ENCODE measurements at regions not wholly inside any gene's neighbourhood (a gene's known extent, or its start where the extent isn't known, plus 50 kb on each side); places are given as distances from the start of the nearest gene placed in this dataset.
"Not testable (repeated sequence)": the region's sequence is repeated elsewhere in the genome, so short reads cannot be mapped to it uniquely, and the experiment has no call there.

GRCh38 chr6:86872810-86873209 is 64.5 kb upstream of the HTR1E start:
- DNase-seq: not testable (repeated sequence)

- no peak for DNase-seq
These were observed 65.6 kb upstream of the HTR1E start for GRCh38 chr6:86871681-86872080.

GRCh38 chr6:86869500-86869899 is 67.8 kb upstream of the HTR1E start:
- DNase-seq: no peak

- no peak for DNase-seq
These were observed 77.8 kb upstream of the HTR1E start for GRCh38 chr6:86859513-86859912.

GRCh38 chr6:86858970-86859369 is 78.4 kb upstream of the HTR1E start:
- DNase-seq: no peak

GRCh38 chr6:86857783-86858182 is 79.5 kb upstream of the HTR1E start:
- DNase-seq: no peak

GRCh38 chr6:86856937-86857563 is 80.3 kb upstream of the HTR1E start:
- peak; percentile 17 to 29 for DNase-seq

- no peak for DNase-seq
These were observed 80.9 kb upstream of the HTR1E start for GRCh38 chr6:86856379-86856778.

GRCh38 chr6:86848986-86849385 is 88.3 kb upstream of the HTR1E start:
- DNase-seq: no peak

- no peak for DNase-seq
These were observed 104.6 kb upstream of the HTR1E start for GRCh38 chr6:86832686-86833085.

GRCh38 chr6:86825436-86825835 is 111.9 kb upstream of the HTR1E start:
- DNase-seq: no peak

- no peak for DNase-seq
These were observed 114.6 kb upstream of the HTR1E start for GRCh38 chr6:86822747-86823146.

GRCh38 chr6:86820750-86821149 is 116.6 kb upstream of the HTR1E start:
- no peak for DNase-seq

- no peak for DNase-seq
These were observed 143.7 kb upstream of the HTR1E start for GRCh38 chr6:86793649-86794048.

GRCh38 chr6:86791476-86791875 is 145.9 kb upstream of the HTR1E start:
- no peak for DNase-seq

GRCh38 chr6:86789779-86790411 is 147.4 kb upstream of the HTR1E start:
- DNase-seq: no peak

GRCh38 chr6:86782328-86782727 is 155.0 kb upstream of the HTR1E start:
- DNase-seq: no peak

- DNase-seq: no peak
These were observed 156.4 kb upstream of the HTR1E start for GRCh38 chr6:86780923-86781322.

- no peak for DNase-seq
These were observed 161.4 kb upstream of the HTR1E start for GRCh38 chr6:86775893-86776292.

- DNase-seq: no peak
These were observed 172.1 kb upstream of the HTR1E start for GRCh38 chr6:86765211-86765610.

GRCh38 chr6:86759953-86760352 is 177.4 kb upstream of the HTR1E start:
- DNase-seq: not testable (repeated sequence)

GRCh38 chr6:86756640-86757229 is 180.6 kb upstream of the HTR1E start:
- DNase-seq: no peak

- no peak for DNase-seq
These were observed 193.3 kb upstream of the HTR1E start for GRCh38 chr6:86744048-86744447.

- DNase-seq: no peak
These were observed 199.2 kb upstream of the HTR1E start for GRCh38 chr6:86738078-86738477.

- DNase-seq: not testable (repeated sequence)
These were observed 205.7 kb upstream of the HTR1E start for GRCh38 chr6:86731631-86732030.

Data from stimulated activated CD4-positive, alpha-beta T cell treated with anti-CD3 and anti-CD28 coated beads, Interleukin-2, amount 100 ng/mL, for 48 hours (primary cell).